HFF-Myc (cell line): ENCODE measurements at regions not wholly inside any gene's neighbourhood (a gene's known extent, or its start where the extent isn't known, plus 50 kb on each side); places are given as distances from the start of the nearest gene placed in this dataset.
"Not testable (repeated sequence)": the region's sequence is repeated elsewhere in the genome, so short reads cannot be mapped to it uniquely, and the experiment has no call there.

Experiments
- DNase-seq: peaks from one replicate; pipeline ENCODE4 v3.0.0-alpha.2; 2011; ENCODE audit warnings: low read depth; ENCODE audit errors: extremely low read depth
- H3K4me3 ChIP-seq: replicated peaks from 2 replicates; pipeline ENCODE4 v1.5.1; 2011; ENCODE audit warnings: low read depth, mild to moderate bottlenecking, control low read depth, low read length
- CTCF ChIP-seq: IDR thresholded peaks from 2 replicates; pipeline ENCODE4 v1.5.1; 2012; ENCODE audit warnings: mild to moderate bottlenecking, low read depth, low read length, control low read depth; ENCODE audit errors: missing control alignments

GRCh38 chr3:185306286-185306685 is 52.4 kb upstream of the EHHADH start:
- not testable (repeated sequence) for H3K4me3 ChIP-seq, DNase-seq

GRCh38 chr3:185306847-185307246 is 53.0 kb upstream of the EHHADH start:
- no peak for TF ChIP-seq CTCF
- H3K4me3 ChIP-seq, result no peak overlapping the region
- no peak for DNase-seq

GRCh38 chr3:185308126-185308754 is 54.4 kb upstream of the EHHADH start:
- DNase-seq, result peak; percentile 51
- TF ChIP-seq CTCF, result peak; percentile 79
- H3K4me3 ChIP-seq, result no peak overlapping the region

GRCh38 chr3:185309302-185309701 is 53.6 kb upstream of the MAP3K13 start:
- H3K4me3 ChIP-seq, result no peak overlapping the region
- no peak for DNase-seq
- no peak for TF ChIP-seq CTCF

GRCh38 chr3:185309795-185310194 is 53.1 kb upstream of the MAP3K13 start:
- no peak for TF ChIP-seq CTCF
- H3K4me3 ChIP-seq, result no peak overlapping the region
- DNase-seq, result no peak

GRCh38 chr3:185311991-185312390 is 50.9 kb upstream of the MAP3K13 start:
- H3K4me3 ChIP-seq, result no peak overlapping the region
- no peak for DNase-seq
- no peak for TF ChIP-seq CTCF
